ENCODE measurements at regions not wholly inside any gene's neighbourhood (a gene's known extent, or its start where the extent isn't known, plus 50 kb on each side); places are given as distances from the start of the nearest gene placed in this dataset.

DNA sequence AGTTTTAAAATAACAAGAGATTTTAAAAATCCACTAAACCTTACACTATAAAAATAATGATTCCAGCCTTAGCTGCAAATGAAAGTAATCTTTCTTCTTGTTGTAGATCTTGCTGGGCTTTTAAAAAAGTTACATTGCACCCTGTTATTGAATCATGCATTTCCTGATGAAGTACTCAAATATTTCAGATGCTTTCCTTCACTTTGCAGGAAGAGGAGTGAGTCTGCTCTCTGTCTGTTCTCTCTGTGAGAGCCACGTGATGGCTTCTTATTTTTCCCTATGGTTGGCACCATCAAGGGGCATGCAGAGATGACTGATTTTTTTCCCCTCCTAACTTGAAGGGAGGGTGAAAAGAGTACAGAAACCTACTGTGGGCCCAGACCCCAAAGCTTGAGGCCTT lies 262.7 kb downstream of the ATP23 start:
- TF ChIP-seq CTCF (conservative IDR thresholded peaks at IDR 0.05; ENCODE audit: low read depth, low read length), result no peak
- DNase-seq (ENCODE audit: low read depth), result peak; percentile 74

DNA sequence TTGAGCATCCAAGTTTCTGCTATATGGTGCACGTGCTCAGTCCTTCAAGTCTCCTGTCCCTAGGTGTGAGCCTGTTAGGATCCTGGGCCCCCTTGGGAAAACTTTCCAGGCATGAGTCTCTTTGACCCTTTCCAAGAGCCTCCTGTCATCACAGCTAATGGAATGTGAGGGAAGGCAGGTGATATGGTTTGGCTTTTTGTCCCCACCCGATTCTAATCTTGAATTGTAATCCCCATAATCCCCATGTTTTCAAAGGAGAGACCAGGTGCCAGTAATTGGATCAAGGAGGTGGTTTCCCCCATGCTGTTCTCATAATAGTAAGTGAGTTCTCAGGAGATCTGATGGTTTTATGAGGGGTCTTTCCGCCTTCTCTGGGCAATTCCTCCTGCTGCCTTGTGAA lies 265.5 kb downstream of the ATP23 start:
- no peak for TF ChIP-seq CTCF (conservative IDR thresholded peaks at IDR 0.05; ENCODE audit: low read depth, low read length)
- H3K4me3 ChIP-seq (ENCODE audit: low read depth, low read length), result no peak overlapping the region
- DNase-seq (ENCODE audit: low read depth), result no peak

More for the DNA sequence above, 262.7 kb downstream of the ATP23 start:
- H3K4me3 ChIP-seq (ENCODE audit: low read depth, low read length), result no peak overlapping the region

DNA sequence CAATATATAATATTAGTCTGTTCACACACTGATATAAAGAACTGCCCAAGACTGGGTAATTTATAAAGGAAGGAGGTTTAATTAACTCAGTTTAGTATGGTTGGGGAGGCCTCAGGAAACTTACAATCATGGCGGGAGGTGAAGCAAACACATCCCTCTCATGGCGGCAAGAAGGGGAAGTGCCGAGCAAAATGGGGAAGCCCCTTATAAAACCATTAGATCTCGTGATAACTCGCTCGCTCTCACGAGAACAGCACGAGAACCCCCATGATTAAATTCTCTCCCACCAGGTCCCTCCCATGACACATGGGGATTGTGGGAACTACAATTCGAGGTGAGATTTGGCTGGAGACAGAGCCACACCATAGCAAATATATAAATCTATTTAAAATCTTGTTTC lies 269.8 kb downstream of the ATP23 start:
- DNase-seq (ENCODE audit: low read depth), result no peak
- TF ChIP-seq CTCF (conservative IDR thresholded peaks at IDR 0.05; ENCODE audit: low read depth, low read length), result no peak
- H3K4me3 ChIP-seq (ENCODE audit: low read depth, low read length), result no peak overlapping the region

DNA sequence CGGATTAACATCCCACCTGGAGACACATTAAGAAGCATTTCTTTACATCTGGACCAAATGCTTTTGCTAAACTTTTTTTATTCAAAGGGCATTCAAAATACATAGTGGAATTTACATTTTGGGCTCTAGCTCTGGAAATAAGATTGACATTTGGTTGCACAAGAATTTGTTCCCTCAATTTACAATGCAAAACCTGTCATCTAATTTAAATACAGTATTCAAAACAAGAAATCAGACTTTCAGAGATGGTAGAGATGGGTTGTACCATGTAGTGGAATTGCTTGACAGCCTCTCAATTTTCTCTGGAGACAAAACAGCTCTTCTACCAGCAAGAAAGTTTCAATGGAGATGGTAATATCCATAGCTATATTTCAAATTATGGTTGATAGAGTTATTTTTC lies 275.8 kb downstream of the ATP23 start:
- no peak for DNase-seq (ENCODE audit: low read depth)
- TF ChIP-seq CTCF (conservative IDR thresholded peaks at IDR 0.05; ENCODE audit: low read depth, low read length), result no peak
- no peak overlapping the region for H3K4me3 ChIP-seq (ENCODE audit: low read depth, low read length)

- no peak for DNase-seq (ENCODE audit: low read depth)
- no peak for TF ChIP-seq CTCF (conservative IDR thresholded peaks at IDR 0.05; ENCODE audit: low read depth, low read length)
Measured at GRCh38 chr12:58224536-58225105, 283.3 kb downstream of the ATP23 start.

DNA sequence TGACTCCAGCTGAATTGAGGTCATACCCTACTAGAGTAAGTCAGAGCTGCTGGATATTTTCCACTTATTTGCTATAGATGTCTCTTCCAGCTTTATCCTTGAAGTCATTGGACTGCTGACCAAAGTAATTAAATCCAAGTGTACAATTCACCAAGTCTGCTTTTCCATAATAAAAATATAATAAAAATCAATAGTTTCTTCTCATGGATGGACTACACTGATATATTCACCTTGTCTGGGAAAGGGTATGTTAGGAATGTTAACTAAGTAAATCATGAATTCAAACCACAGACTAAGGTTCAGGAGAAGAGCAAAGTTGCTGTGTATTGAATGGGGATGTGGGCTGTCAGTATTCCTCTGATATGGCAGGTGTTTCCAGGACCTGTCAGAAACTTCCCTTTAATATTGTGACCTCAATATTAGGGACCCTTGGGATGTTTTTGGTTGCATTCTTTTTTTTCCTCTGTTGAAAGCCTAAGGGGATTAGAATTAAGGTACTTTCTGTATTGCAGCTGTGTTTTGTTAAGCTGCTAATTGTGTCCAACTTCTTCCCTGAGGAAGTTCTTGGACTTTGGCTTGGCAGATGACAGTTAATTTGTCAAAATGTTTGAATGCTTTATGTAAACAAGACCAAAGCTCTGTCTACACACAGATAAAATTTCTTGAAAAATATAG lies 284.0 kb downstream of the ATP23 start:
- no peak for TF ChIP-seq CTCF (conservative IDR thresholded peaks at IDR 0.05; ENCODE audit: low read depth, low read length)
- no peak for DNase-seq (ENCODE audit: low read depth)
- no peak overlapping the region for H3K4me3 ChIP-seq (ENCODE audit: low read depth, low read length)

More at GRCh38 chr12:58224536-58225105, 283.3 kb downstream of the ATP23 start:
- no peak overlapping the region for H3K4me3 ChIP-seq (ENCODE audit: low read depth, low read length)

DNA sequence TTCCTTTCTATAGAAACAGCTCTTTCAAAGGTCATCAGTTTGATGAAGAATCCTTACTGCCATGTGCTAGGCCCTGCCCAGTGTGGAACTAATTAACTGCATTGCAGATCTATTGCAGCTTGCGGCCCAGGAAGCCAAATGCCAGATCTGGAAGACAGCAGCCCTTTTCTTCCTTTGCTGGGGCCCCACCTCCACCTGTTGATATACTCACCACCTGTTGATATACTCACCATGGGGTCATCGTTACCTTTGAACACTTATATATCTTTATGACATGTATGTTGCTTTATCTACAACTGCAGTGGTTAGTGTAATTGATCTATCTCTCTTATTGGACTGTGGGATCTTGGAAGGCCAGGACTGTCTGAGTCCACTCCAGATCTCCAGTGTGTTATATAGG lies 292.5 kb downstream of the ATP23 start:
- H3K4me3 ChIP-seq (ENCODE audit: low read depth, low read length), result no peak overlapping the region
- TF ChIP-seq CTCF (conservative IDR thresholded peaks at IDR 0.05; ENCODE audit: low read depth, low read length), result no peak
- DNase-seq (ENCODE audit: low read depth), result no peak
